NCI-H1092 (cell line): ENCODE measurements at regions not wholly inside any gene's neighbourhood (a gene's known extent, or its start where the extent isn't known, plus 50 kb on each side); places are given as distances from the start of the nearest gene placed in this dataset.

Experiments used
- DNase-seq: peaks from one replicate; lab custom pipeline; 2025; lab: John Stamatoyannopoulos, UW

- no peak for DNase-seq
These were observed 78.3 kb upstream of the RASGEF1B start for GRCh38 chr4:81549984-81550383.

DNA sequence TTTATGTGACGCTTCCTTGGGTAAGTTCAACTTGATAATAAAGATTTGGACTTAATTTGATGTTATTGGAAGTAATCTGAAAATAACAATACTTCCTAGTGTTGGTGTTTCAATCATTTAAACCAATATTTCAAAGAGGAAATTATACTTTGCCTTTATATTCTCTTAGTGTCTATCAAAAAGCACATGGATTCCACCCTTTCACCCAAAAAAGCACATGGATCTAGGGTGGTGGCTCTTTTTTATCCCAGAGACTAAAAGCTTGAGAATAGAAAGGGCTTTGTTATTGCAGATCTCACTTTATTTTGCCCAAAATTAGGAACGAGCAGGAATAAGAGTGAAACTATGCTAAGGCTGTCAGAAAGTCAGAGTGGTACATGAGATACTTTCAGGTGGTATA is 75.1 kb upstream of the RASGEF1B start:
- no peak for DNase-seq

GRCh38 chr4:81541161-81541945 is 69.6 kb upstream of the RASGEF1B start:
- DNase-seq, result no peak

- DNase-seq, result no peak
These were observed 67.2 kb upstream of the RASGEF1B start for GRCh38 chr4:81538716-81539427.

DNA sequence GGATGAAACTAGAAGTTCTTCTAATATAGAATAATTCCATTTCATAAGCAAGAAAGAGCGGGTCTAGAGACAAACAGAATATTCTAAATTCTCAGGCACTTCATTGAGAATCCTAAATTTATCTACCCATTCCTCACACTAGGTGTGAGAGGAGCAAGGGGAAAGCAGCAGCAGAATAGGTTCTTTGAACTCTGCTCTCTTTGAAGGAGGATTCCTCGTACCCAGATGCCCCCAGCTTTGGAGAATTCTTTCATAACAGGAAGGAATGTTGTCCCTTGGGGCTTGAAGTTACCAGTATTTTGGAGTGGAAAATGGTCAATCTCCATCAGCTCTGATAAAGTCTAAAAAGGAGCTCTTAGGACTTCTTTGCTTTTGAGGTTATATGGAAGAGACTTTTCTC is 59.7 kb upstream of the RASGEF1B start:
- no peak for DNase-seq

GRCh38 chr4:81528979-81529378 is 57.3 kb upstream of the RASGEF1B start:
- DNase-seq, result no peak

GRCh38 chr4:81528200-81528599 is 56.5 kb upstream of the RASGEF1B start:
- DNase-seq, result no peak

- DNase-seq, result no peak
These were observed 56.0 kb upstream of the RASGEF1B start for GRCh38 chr4:81527709-81528108.

DNA sequence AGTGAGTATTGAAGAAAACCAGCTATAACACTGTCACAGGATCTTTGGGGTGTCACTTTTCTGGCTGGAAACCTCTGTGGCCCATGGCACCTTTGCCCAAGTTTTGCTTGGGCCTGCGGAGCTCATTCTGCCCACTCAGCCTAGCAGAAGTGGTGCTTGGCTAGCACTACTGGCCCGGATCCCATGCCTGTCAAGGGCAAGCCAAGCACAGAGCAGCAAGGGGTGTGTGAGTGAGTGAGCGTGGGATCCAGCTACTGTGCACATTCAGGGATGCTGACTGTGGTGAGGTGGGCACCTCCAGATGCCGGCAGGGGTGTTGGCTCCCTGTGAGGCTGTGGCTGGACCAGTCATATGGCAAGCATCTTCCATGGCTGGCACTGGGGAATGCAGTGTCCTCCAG is 55.4 kb upstream of the RASGEF1B start:
- no peak for DNase-seq

- DNase-seq, result no peak
These were observed 55.0 kb upstream of the RASGEF1B start for GRCh38 chr4:81526706-81527105.

GRCh38 chr4:81523672-81524327 is 52.1 kb upstream of the RASGEF1B start:
- no peak for DNase-seq

- DNase-seq, result no peak
These were observed 51.0 kb upstream of the RASGEF1B start for GRCh38 chr4:81522711-81523110.

DNA sequence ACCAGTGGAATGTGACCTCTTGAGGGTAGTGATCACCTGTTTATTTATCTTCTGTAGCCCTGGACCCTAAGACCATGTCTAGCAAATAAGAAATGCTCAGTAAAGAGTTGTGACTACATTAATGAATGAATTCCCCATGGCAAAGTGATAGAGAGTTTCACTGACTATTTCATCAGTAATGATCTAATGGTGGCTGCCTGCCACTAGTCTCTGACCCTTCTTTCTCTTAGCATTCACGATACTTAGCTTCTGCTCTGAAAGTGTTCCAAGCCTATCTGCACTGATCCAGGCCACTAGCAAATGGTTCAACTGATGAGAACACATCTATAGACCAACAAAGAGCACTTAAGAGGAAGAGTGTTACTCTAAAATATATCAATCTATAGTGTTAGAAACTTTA is 50.0 kb upstream of the RASGEF1B start:
- DNase-seq, result no peak
